SK-N-SH (cell line): ENCODE measurements at regions not wholly inside any gene's neighbourhood (a gene's known extent, or its start where the extent isn't known, plus 50 kb on each side); places are given as distances from the start of the nearest gene placed in this dataset.

Source experiments
- CTCF ChIA-PET: fragments of 300-600, 350-600 bp; formaldehyde crosslinking; extraction: SDS; loops from one replicate; lab custom pipeline; 2021; lab: Yijun Ruan, JAX
- POLR2A ChIA-PET: fragments of 350-600 bp; sonication (Branson Sonifier 250); formaldehyde crosslinking; extraction: SDS; loops from one replicate; lab custom pipeline; 2020; ENCODE audit warnings: antibody characterized with exemption, inconsistent platforms; lab: Yijun Ruan, JAX
- DNase-seq: peaks from one replicate; pipeline ENCODE4 v3.0.0; 2012
- H2AFZ ChIP-seq: fragments of 200-600 bp; sonication (generic); 2 replicates; pipeline ENCODE4 v1.8.1; 2016; ENCODE audit warnings: antibody characterized with exemption, mild to moderate bottlenecking, low read depth
- H3F3A ChIP-seq: fragments of 200-600 bp; sonication (generic); replicated peaks from 2 replicates; pipeline ENCODE3; 2016; ENCODE audit warnings: antibody characterized with exemption, mild to moderate bottlenecking; ENCODE audit not compliant: insufficient read depth
- H3K27ac ChIP-seq, 2 experiments: fragments of 200-500 bp in 1 of 2; fragments of 200-600 bp in 1 of 2; sonication (Bioruptor generic) in 1 of 2; sonication (generic), shearing (Covaris generic) in 1 of 2; 2 replicates each; pipeline versions ENCODE4 v1.5.1 to v1.6.1; 2014 to 2016; ENCODE audit warnings: low read depth in 2 of 2, inconsistent platforms in 1 of 2, low read length in 1 of 2, mild to moderate bottlenecking in 1 of 2, mixed read lengths in 1 of 2
- H3K27me3 ChIP-seq: fragments of 200-600 bp; sonication (generic), shearing (Covaris generic); 2 replicates; pipeline ENCODE4 v1.6.1; 2016; ENCODE audit warnings: mixed run types; ENCODE audit not compliant: insufficient read depth
- H3K36me3 ChIP-seq, 2 experiments: fragments of 200-500 bp in 1 of 2; fragments of 200-600 bp in 1 of 2; sonication (Bioruptor generic) in 1 of 2; sonication (generic) in 1 of 2; replicated peaks in 1 of 2; 2 replicates each; pipeline versions ENCODE3 to v1.5.1; 2014 to 2016; ENCODE audit warnings: low read length in 1 of 2, mild to moderate bottlenecking in 1 of 2; ENCODE audit not compliant: insufficient read depth in 2 of 2, control insufficient read depth in 1 of 2
- H3K4me1 ChIP-seq, 2 experiments: fragments of 200-500 bp in 1 of 2; fragments of 200-600 bp in 1 of 2; sonication (Bioruptor generic) in 1 of 2; sonication (generic), shearing (Covaris generic) in 1 of 2; 2 replicates each; pipeline versions ENCODE4 v1.5.1 to v1.6.1; 2014 to 2016; ENCODE audit warnings: low read depth in 1 of 2, low read length in 1 of 2, mixed run types in 1 of 2; ENCODE audit not compliant: insufficient read depth in 2 of 2, control insufficient read depth in 1 of 2
- H3K4me2 ChIP-seq: fragments of 200-600 bp; sonication (generic), shearing (Covaris generic); 2 replicates; pipeline ENCODE4 v1.6.1; 2017; ENCODE audit warnings: mixed run types
- H3K4me3 ChIP-seq, 2 experiments: fragments of 200-500 bp in 1 of 2; fragments of 200-600 bp in 1 of 2; sonication (Bioruptor generic) in 1 of 2; sonication (generic), shearing (Covaris generic) in 1 of 2; 2 replicates each; pipeline versions ENCODE4 v1.5.1 to v1.8.1; 2014 to 2016; ENCODE audit warnings: low read depth in 2 of 2, inconsistent platforms in 1 of 2, low read length in 1 of 2, mild to moderate bottlenecking in 1 of 2, mixed read lengths in 1 of 2, moderate library complexity in 1 of 2
- H3K79me2 ChIP-seq: fragments of 200-600 bp; sonication (generic); 2 replicates; pipeline ENCODE4 v1.8.1; 2017; ENCODE audit warnings: mild to moderate bottlenecking; ENCODE audit not compliant: insufficient read depth
- H3K9ac ChIP-seq: fragments of 200-600 bp; sonication (generic); 2 replicates; pipeline ENCODE4 v1.6.1; 2017; ENCODE audit warnings: mixed run types
- H3K9me2 ChIP-seq: fragments of 200-600 bp; sonication (generic); 2 replicates; pipeline ENCODE4 v1.6.1; 2017; ENCODE audit warnings: mixed run types
- H3K9me3 ChIP-seq: fragments of 200-600 bp; sonication (generic); 2 replicates; pipeline ENCODE4 v1.6.1; 2017; ENCODE audit warnings: mixed run types, mild to moderate bottlenecking, moderate library complexity
- H4K20me1 ChIP-seq: fragments of 200-600 bp; sonication (generic); 2 replicates; pipeline ENCODE4 v1.6.1; 2017; ENCODE audit warnings: mild to moderate bottlenecking, mixed run types; ENCODE audit not compliant: insufficient read depth
- FOXM1 ChIP-seq: IDR thresholded peaks from 2 replicates; pipeline ENCODE4 v1.4.0; 2012; ENCODE audit warnings: low read depth, mild to moderate bottlenecking
- NRF1 ChIP-seq: IDR thresholded peaks from 2 replicates; pipeline ENCODE4 v1.6.1; 2012; ENCODE audit warnings: low read depth, mild to moderate bottlenecking, low read length
- RCOR1 ChIP-seq: fragments of 150-350 bp; IDR thresholded peaks from 2 replicates; pipeline ENCODE4 v1.6.1; 2017; ENCODE audit warnings: antibody characterized with exemption, low read length
- RFX5 ChIP-seq: IDR thresholded peaks from 2 replicates; pipeline ENCODE4 v1.6.1; 2012; ENCODE audit warnings: mild to moderate bottlenecking, improper control_type of control experiment, low read length
- RXRA ChIP-seq: IDR thresholded peaks from 2 replicates; pipeline ENCODE4 v1.4.0; 2012; ENCODE audit warnings: low read depth, mild to moderate bottlenecking, borderline replicate concordance
- TCF12 ChIP-seq: IDR thresholded peaks from 2 replicates; pipeline ENCODE4 v1.4.0; 2012
- TEAD4 ChIP-seq: IDR thresholded peaks from 2 replicates; pipeline ENCODE4 v1.4.0; 2012; ENCODE audit warnings: mild to moderate bottlenecking, borderline replicate concordance; ENCODE audit not compliant: insufficient read depth
- WGBS: methylation state at CpG from one replicate; pipeline ENCODE4 v1.1.6; 2017; ENCODE audit warnings: low lambda C conversion rate; 5-methylcytosine and 5-hydroxymethylcytosine counted together
- TF ChIP-seq, protein P1 (sequence below): IDR thresholded peaks from 2 replicates; pipeline ENCODE4; 2012
- TF ChIP-seq, protein P2 (sequence below): IDR thresholded peaks from 2 replicates; pipeline ENCODE4 v1.4.0; 2012; ENCODE audit warnings: low read depth
- TF ChIP-seq, protein P3 (sequence below): IDR thresholded peaks from 2 replicates; pipeline ENCODE4 v1.4.0; 2012; ENCODE audit warnings: low read depth, borderline replicate concordance
- TF ChIP-seq, protein P4 (sequence below): fragments of 150-350 bp; IDR thresholded peaks from 2 replicates; pipeline ENCODE4 v1.6.1; 2016; ENCODE audit warnings: mild to moderate bottlenecking, low read depth, low read length
- TF ChIP-seq, protein P5 (sequence below): fragments of 150-350 bp; IDR thresholded peaks from 2 replicates; pipeline ENCODE4 v1.6.1; 2017; ENCODE audit warnings: antibody characterized with exemption, low read length, low read depth, borderline replicate concordance

DNA sequence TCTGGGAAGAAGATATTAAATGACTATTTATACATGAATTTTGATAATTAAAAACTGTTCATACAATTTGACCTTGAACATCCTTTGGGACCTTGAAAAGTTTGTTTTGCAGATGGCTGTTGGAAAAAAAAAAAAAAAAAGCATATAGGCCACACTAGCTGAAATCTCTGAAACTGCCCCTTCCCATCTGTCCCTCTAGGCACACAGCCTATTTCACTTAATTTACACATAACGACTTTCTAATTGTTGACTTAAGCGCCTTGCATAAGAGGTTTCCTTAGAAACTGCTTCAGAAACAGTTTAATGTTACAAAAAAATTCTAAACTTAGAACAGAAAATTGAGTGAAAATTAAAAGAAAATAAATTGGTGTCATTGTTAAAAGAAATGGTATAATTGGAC, 131.0 kb downstream of the COX18 start:
- no peak for DNase-seq
- Histone ChIP-seq H3K9me2 (no peaks in the 10 kb centered on the region), H3K9me3 (no peaks in the 10 kb centered on the region), H3F3A (peaks cover 6% of the 10 kb centered on the region), H3K27ac (no peak overlapping the region), H3K36me3 (no peaks in the 10 kb centered on the region), H3K9ac (no peak overlapping the region), H2AFZ (no peak overlapping the region), H4K20me1 (no peaks in the 10 kb centered on the region), H3K4me1 (no peaks in the 10 kb centered on the region; a peak in 1 of 4 replicates), H3K4me2 (no peak overlapping the region), H3K79me2 (no peaks in the 10 kb centered on the region), H3K4me3 (no peak overlapping the region), H3K27me3 (no peaks in the 10 kb centered on the region)
- ChIA-PET CTCF (no interaction called here), POLR2A (no interaction called here)
- TF ChIP-seq, protein P1, sequence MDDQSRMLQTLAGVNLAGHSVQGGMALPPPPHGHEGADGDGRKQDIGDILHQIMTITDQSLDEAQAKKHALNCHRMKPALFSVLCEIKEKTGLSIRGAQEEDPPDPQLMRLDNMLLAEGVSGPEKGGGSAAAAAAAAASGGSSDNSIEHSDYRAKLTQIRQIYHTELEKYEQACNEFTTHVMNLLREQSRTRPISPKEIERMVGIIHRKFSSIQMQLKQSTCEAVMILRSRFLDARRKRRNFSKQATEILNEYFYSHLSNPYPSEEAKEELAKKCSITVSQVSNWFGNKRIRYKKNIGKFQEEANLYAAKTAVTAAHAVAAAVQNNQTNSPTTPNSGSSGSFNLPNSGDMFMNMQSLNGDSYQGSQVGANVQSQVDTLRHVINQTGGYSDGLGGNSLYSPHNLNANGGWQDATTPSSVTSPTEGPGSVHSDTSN: no peak
- TF ChIP-seq RXRA (no peak), TEAD4 (no peak), RCOR1 (no peak)
- TF ChIP-seq, protein P2, sequence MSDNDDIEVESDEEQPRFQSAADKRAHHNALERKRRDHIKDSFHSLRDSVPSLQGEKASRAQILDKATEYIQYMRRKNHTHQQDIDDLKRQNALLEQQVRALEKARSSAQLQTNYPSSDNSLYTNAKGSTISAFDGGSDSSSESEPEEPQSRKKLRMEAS: no peak
- 85% methylated on average over 2 of the region's 2 CpGs for WGBS

DNA sequence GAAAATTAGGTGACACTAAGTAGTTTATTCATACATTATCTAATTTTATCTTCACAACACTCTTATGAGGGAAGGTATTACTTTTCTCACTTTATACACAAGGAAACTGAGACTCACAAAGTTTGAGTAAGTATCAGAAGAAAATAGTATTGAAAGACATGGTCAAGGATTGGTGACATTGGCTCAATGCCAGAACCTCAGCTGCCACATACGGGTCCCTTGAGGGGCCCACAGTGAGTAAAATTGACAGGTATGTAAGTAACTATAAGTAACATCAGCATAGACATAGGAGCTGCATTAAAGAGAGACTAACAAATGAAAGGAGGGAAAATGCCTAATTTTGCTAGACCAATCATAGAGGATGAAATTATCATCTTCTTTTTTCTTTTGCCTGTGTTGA, 134.1 kb downstream of the COX18 start:
- TF ChIP-seq, protein P3, sequence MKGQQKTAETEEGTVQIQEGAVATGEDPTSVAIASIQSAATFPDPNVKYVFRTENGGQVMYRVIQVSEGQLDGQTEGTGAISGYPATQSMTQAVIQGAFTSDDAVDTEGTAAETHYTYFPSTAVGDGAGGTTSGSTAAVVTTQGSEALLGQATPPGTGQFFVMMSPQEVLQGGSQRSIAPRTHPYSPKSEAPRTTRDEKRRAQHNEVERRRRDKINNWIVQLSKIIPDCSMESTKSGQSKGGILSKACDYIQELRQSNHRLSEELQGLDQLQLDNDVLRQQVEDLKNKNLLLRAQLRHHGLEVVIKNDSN: no peak
- TF ChIP-seq TCF12: no peak
- TF ChIP-seq NRF1: no peak
- no peak for TF ChIP-seq RFX5
- TF ChIP-seq, protein P2: no peak
- TF ChIP-seq, protein P1: no peak
- TF ChIP-seq, protein P4, sequence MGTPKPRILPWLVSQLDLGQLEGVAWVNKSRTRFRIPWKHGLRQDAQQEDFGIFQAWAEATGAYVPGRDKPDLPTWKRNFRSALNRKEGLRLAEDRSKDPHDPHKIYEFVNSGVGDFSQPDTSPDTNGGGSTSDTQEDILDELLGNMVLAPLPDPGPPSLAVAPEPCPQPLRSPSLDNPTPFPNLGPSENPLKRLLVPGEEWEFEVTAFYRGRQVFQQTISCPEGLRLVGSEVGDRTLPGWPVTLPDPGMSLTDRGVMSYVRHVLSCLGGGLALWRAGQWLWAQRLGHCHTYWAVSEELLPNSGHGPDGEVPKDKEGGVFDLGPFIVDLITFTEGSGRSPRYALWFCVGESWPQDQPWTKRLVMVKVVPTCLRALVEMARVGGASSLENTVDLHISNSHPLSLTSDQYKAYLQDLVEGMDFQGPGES: no peak
- TF ChIP-seq FOXM1: no peak
- TF ChIP-seq, protein P5, sequence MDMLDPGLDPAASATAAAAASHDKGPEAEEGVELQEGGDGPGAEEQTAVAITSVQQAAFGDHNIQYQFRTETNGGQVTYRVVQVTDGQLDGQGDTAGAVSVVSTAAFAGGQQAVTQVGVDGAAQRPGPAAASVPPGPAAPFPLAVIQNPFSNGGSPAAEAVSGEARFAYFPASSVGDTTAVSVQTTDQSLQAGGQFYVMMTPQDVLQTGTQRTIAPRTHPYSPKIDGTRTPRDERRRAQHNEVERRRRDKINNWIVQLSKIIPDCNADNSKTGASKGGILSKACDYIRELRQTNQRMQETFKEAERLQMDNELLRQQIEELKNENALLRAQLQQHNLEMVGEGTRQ: no peak
- no peaks in the 10 kb centered on the region for H3K9me3 ChIP-seq
- ChIA-PET POLR2A (no interaction called here), CTCF (interaction anchor here (0.8 kb wide), 1 partner anchor 11 kb away, joined by 3 read pairs; no protein-coding TSS in a partner anchor)
- DNase-seq: no peak
- no peak overlapping the region for H3K9ac ChIP-seq
- H3K4me3 ChIP-seq: no peak overlapping the region
- WGBS: 30% methylated on average over 1 of the region's 1 CpG
- H4K20me1 ChIP-seq: no peaks in the 10 kb centered on the region
- no peak overlapping the region for H2AFZ ChIP-seq
- H3K9me2 ChIP-seq: no peaks in the 10 kb centered on the region
- H3K79me2 ChIP-seq: no peaks in the 10 kb centered on the region
- no peak overlapping the region for H3K27ac ChIP-seq
- no peaks in the 10 kb centered on the region for H3K27me3 ChIP-seq
- H3K4me2 ChIP-seq: no peak overlapping the region
- H3F3A ChIP-seq: peaks cover 2% of the 10 kb centered on the region
- H3K36me3 ChIP-seq: no peaks in the 10 kb centered on the region
- no peaks in the 10 kb centered on the region for H3K4me1 ChIP-seq
